HL-60 (cell line): ENCODE measurements at regions not wholly inside any gene's neighbourhood (a gene's known extent, or its start where the extent isn't known, plus 50 kb on each side); places are given as distances from the start of the nearest gene placed in this dataset.

Experiments used
- DNase-seq, 2 experiments: peaks; one replicate each; pipeline ENCODE4 v3.0.0-alpha.2; 2010 to 2020; ENCODE audit warnings: low read depth in 1 of 2, low spot score in 1 of 2
- H3K27ac ChIP-seq: fragments of 250-450 bp; sonication (Bioruptor Pico); replicated peaks from 2 replicates; pipeline ENCODE4 v1.5.1; 2020; ENCODE audit warnings: mild to moderate bottlenecking, moderate library complexity
- H3K27me3 ChIP-seq: fragments of 250-450 bp; sonication (Bioruptor Pico); 2 replicates; pipeline ENCODE4 v1.5.1; 2021; ENCODE audit warnings: mild to moderate bottlenecking, moderate library complexity; ENCODE audit not compliant: insufficient read depth, poor library complexity, severe bottlenecking
- H3K4me3 ChIP-seq: replicated peaks from 2 replicates; pipeline ENCODE4 v1.5.1; 2011; ENCODE audit warnings: mild to moderate bottlenecking, control low read depth, low read length; ENCODE audit not compliant: insufficient read depth
- CTCF ChIP-seq: IDR thresholded peaks from one replicate; pipeline ENCODE4 v1.5.1; 2011; ENCODE audit warnings: low read length, control low read depth, inconsistent platforms; ENCODE audit not compliant: insufficient read depth
- GABPA ChIP-seq: IDR thresholded peaks from 2 replicates; pipeline ENCODE4 v1.6.1; 2012; ENCODE audit warnings: low read depth
- POLR2AphosphoS5 ChIP-seq: IDR thresholded peaks from 2 replicates; pipeline ENCODE4 v1.6.1; 2012; ENCODE audit warnings: low read depth
- REST ChIP-seq: IDR thresholded peaks from 2 replicates; pipeline ENCODE4 v1.6.1; 2012; ENCODE audit warnings: low read depth; ENCODE audit not compliant: insufficient replicate concordance
- SPI1 ChIP-seq: IDR thresholded peaks from 2 replicates; pipeline ENCODE4 v1.6.1; 2012; ENCODE audit warnings: low read depth, mild to moderate bottlenecking, borderline replicate concordance

- Histone ChIP-seq H3K4me3 (no peak overlapping the region), H3K27ac (no peak overlapping the region), H3K27me3 (no peaks in the 10 kb centered on the region)
- DNase-seq = no peak
- TF ChIP-seq CTCF (no peak), GABPA (no peak), POLR2AphosphoS5 (no peak), REST (no peak), SPI1 (no peak)
These were observed 261.1 kb downstream of the QKI start for GRCh38 chr6:163675611-163676010.

GRCh38 chr6:163672710-163673109, 258.2 kb downstream of the QKI start:
- TF ChIP-seq POLR2AphosphoS5 (no peak), GABPA (no peak), SPI1 (no peak), REST (no peak), CTCF (no peak)
- Histone ChIP-seq H3K27me3 (no peaks in the 10 kb centered on the region), H3K27ac (no peak overlapping the region), H3K4me3 (no peak overlapping the region)
- DNase-seq = no peak

GRCh38 chr6:163671791-163672190, 257.3 kb downstream of the QKI start:
- TF ChIP-seq CTCF (no peak), REST (no peak), POLR2AphosphoS5 (no peak), SPI1 (no peak), GABPA (no peak)
- no peak overlapping the region for H3K4me3 ChIP-seq
- H3K27ac ChIP-seq = no peak overlapping the region
- no peak for DNase-seq
- H3K27me3 ChIP-seq = no peaks in the 10 kb centered on the region
